Spleen (tissue), 7 donors: ENCODE measurements at regions not wholly inside any gene's neighbourhood (a gene's known extent, or its start where the extent isn't known, plus 50 kb on each side); places are given as distances from the start of the nearest gene placed in this dataset.

Source experiments
- CTCF ChIP-seq, 11 experiments: fragments of 200-600 bp in 7 of 11; fragments of 450-650 bp in 4 of 11; sonication (generic) in 4 of 11; IDR thresholded peaks in 8 of 11; conservative IDR thresholded peaks in 3 of 11; 1 replicate in 7 of 11; 2 replicates in 4 of 11; pipeline versions ENCODE4 v1.4.0 to v1.8.0; 2016 to 2021; ENCODE audit warnings: antibody characterized with exemption in 11 of 11, inconsistent platforms in 4 of 11, mild to moderate bottlenecking in 1 of 11
- POLR2A ChIP-seq, 3 donors: fragments of 450-650 bp; IDR thresholded peaks; one replicate each; pipeline ENCODE4 v1.5.1; 2017; ENCODE audit warnings: antibody characterized with exemption in 3 of 3, mild to moderate bottlenecking in 1 of 3
- POLR2AphosphoS5 ChIP-seq, 3 donors: sonication (generic); formaldehyde crosslinking; IDR thresholded peaks; one replicate each; pipeline ENCODE4 v1.5.1; 2017; ENCODE audit warnings: antibody characterized with exemption in 3 of 3
- donor health status: DM: no; HTN: no; CAD: no; lungs with moderate emphysema.
- donor health status: DM: no; HTN: no; CAD: no.
- donor health status: DM: no; HTN: no; CAD: no.

GRCh38 chr7:81616951-81617350 is 152.9 kb downstream of the HGF start:
- TF ChIP-seq POLR2A (IDR thresholded peaks at IDR 0.05) (no peak), CTCF (IDR thresholded peaks at IDR 0.05 in 8 of 11, conservative IDR thresholded peaks at IDR 0.05 in 3 of 11) (no peak), POLR2AphosphoS5 (IDR thresholded peaks at IDR 0.05) (no peak)
